GM18861 (cell line): ENCODE measurements at regions not wholly inside any gene's neighbourhood (a gene's known extent, or its start where the extent isn't known, plus 50 kb on each side); places are given as distances from the start of the nearest gene placed in this dataset.
"Not testable (repeated sequence)": the region's sequence is repeated elsewhere in the genome, so short reads cannot be mapped to it uniquely, and the experiment has no call there.

Source experiments
- ATAC-seq: cut with Tn5 transposase; IDR thresholded peaks from one replicate; pipeline ENCODE4 v1.9.1; 2021; ENCODE audit not compliant: unreplicated experiment

GRCh38 chr11:22567759-22568158 lies 57.9 kb downstream of the FANCF start:
- ATAC-seq, result no peak

- ATAC-seq, result no peak
Measured at GRCh38 chr11:22566293-22566692, 59.3 kb downstream of the FANCF start.

GRCh38 chr11:22561283-22561682 lies 64.3 kb downstream of the FANCF start:
- ATAC-seq, result no peak

- ATAC-seq, result no peak
Measured at GRCh38 chr11:22559416-22559815, 66.2 kb downstream of the FANCF start.

GRCh38 chr11:22558664-22559063 lies 67.0 kb downstream of the FANCF start:
- ATAC-seq, result no peak

GRCh38 chr11:22556381-22556780 lies 69.2 kb downstream of the FANCF start:
- no peak for ATAC-seq

- ATAC-seq, result no peak
Measured at GRCh38 chr11:22555881-22556280, 69.7 kb downstream of the FANCF start.

- ATAC-seq, result peak; percentile 94
Measured at GRCh38 chr11:22554221-22554620, 71.4 kb downstream of the FANCF start.

GRCh38 chr11:22552885-22553284 lies 72.7 kb downstream of the FANCF start:
- ATAC-seq, result no peak

GRCh38 chr11:22546746-22547145 lies 78.9 kb downstream of the FANCF start:
- ATAC-seq, result no peak

- no peak for ATAC-seq
Measured at GRCh38 chr11:22543261-22543660, 82.4 kb downstream of the FANCF start.

GRCh38 chr11:22539821-22540256 lies 85.8 kb downstream of the FANCF start:
- ATAC-seq, result no peak

GRCh38 chr11:22536071-22536470 lies 89.6 kb downstream of the FANCF start:
- no peak for ATAC-seq

GRCh38 chr11:22528612-22529429 lies 96.8 kb downstream of the FANCF start:
- ATAC-seq, result not testable (repeated sequence)

GRCh38 chr11:22522225-22522624 lies 103.4 kb downstream of the FANCF start:
- ATAC-seq, result no peak

GRCh38 chr11:22521226-22521625 lies 104.4 kb downstream of the FANCF start:
- ATAC-seq, result peak; percentile 78

GRCh38 chr11:22520521-22520920 lies 105.1 kb downstream of the FANCF start:
- ATAC-seq, result no peak

GRCh38 chr11:22518344-22518743 lies 107.3 kb downstream of the FANCF start:
- not testable (repeated sequence) for ATAC-seq

GRCh38 chr11:22516111-22516510 lies 109.5 kb downstream of the FANCF start:
- no peak for ATAC-seq

GRCh38 chr11:22512457-22512856 lies 113.2 kb downstream of the FANCF start:
- no peak for ATAC-seq

- ATAC-seq, result no peak
Measured at GRCh38 chr11:22510741-22511140, 114.9 kb downstream of the FANCF start.

- ATAC-seq, result no peak
Measured at GRCh38 chr11:22510010-22510409, 115.6 kb downstream of the FANCF start.

GRCh38 chr11:22508665-22509064 lies 117.0 kb downstream of the FANCF start:
- ATAC-seq, result no peak
